Neural cell (in vitro differentiated cells): ENCODE measurements at regions not wholly inside any gene's neighbourhood (a gene's known extent, or its start where the extent isn't known, plus 50 kb on each side); places are given as distances from the start of the nearest gene placed in this dataset.

ENCODE experiments used
- H2AFZ ChIP-seq: fragments of 200-600, 300-800 bp; sonication (generic), shearing (Covaris generic); 2 replicates; pipeline ENCODE4 v1.6.0; 2014; ENCODE audit warnings: low read depth, mild to moderate bottlenecking, antibody characterized with exemption, low read length, moderate library complexity
- H3F3A ChIP-seq: fragments of 200-600 bp; shearing (Covaris generic); 2 replicates; pipeline ENCODE4 v1.6.1; 2016; ENCODE audit warnings: mild to moderate bottlenecking, moderate library complexity, mixed read lengths, antibody characterized with exemption, low read length; ENCODE audit not compliant: insufficient read depth, poor library complexity, severe bottlenecking
- H3K27ac ChIP-seq: fragments of 200-600, 300-800 bp; sonication (generic), shearing (Covaris generic); 2 replicates; pipeline ENCODE4 v1.5.1; 2014; ENCODE audit warnings: mild to moderate bottlenecking, low read length, moderate library complexity
- H3K27me3 ChIP-seq: fragments of 300-800, 200-600 bp; sonication (generic), shearing (Covaris generic); 2 replicates; pipeline ENCODE4 v1.6.0; 2014; ENCODE audit warnings: mild to moderate bottlenecking, low read depth, low read length, moderate library complexity; ENCODE audit not compliant: insufficient read depth
- H3K36me3 ChIP-seq: fragments of 300-800, 200-600 bp; sonication (generic), shearing (Covaris generic); 2 replicates; pipeline ENCODE4 v1.5.1; 2014; ENCODE audit warnings: mild to moderate bottlenecking, antibody characterized with exemption, low read length, moderate library complexity; ENCODE audit not compliant: insufficient read depth
- H3K4me2 ChIP-seq: fragments of 300-800, 200-600 bp; sonication (generic), shearing (Covaris generic); 2 replicates; pipeline ENCODE4 v1.6.0; 2014; ENCODE audit warnings: mild to moderate bottlenecking, low read length
- H3K4me3 ChIP-seq: fragments of 300-800, 200-600 bp; sonication (generic), shearing (Covaris generic); 2 replicates; pipeline ENCODE4 v1.5.1; 2014; ENCODE audit warnings: mild to moderate bottlenecking, low read length, moderate library complexity
- H3K79me2 ChIP-seq: fragments of 200-600 bp; shearing (Covaris generic); replicated peaks from 2 replicates; pipeline ENCODE4 v1.6.0; 2014; ENCODE audit warnings: mild to moderate bottlenecking, low read length, moderate library complexity; ENCODE audit not compliant: insufficient read depth
- H3K9ac ChIP-seq: fragments of 300-800, 200-600 bp; sonication (generic), shearing (Covaris generic); 2 replicates; pipeline ENCODE4 v1.6.1; 2016; ENCODE audit warnings: mild to moderate bottlenecking, low read length, mixed read lengths
- H3K9me2 ChIP-seq: fragments of 200-600 bp; shearing (Covaris generic); 2 replicates; pipeline ENCODE4 v1.6.1; 2016; ENCODE audit warnings: mild to moderate bottlenecking, low read length, mixed read lengths; ENCODE audit not compliant: insufficient read depth
- H3K9me3 ChIP-seq: fragments of 200-600, 300-800 bp; sonication (generic), shearing (Covaris generic); 2 replicates; pipeline ENCODE4 v1.6.1; 2016; ENCODE audit warnings: mild to moderate bottlenecking, mixed run types, low read length, moderate library complexity, mixed read lengths
- H4K20me1 ChIP-seq: fragments of 200-600 bp; shearing (Covaris generic); 2 replicates; pipeline ENCODE4 v1.6.1; 2016; ENCODE audit warnings: mild to moderate bottlenecking, mixed run types; ENCODE audit not compliant: insufficient read depth
- CTCF ChIP-seq: fragments of 450-650 bp; IDR thresholded peaks from 2 replicates; pipeline ENCODE4 v1.5.1; 2014; ENCODE audit warnings: antibody characterized with exemption, mild to moderate bottlenecking, moderate library complexity; ENCODE audit not compliant: poor library complexity, severe bottlenecking
- EP300 ChIP-seq: fragments of 450-650 bp; conservative IDR thresholded peaks from 2 replicates; pipeline ENCODE4 v1.6.1; 2014; ENCODE audit warnings: antibody characterized with exemption, mild to moderate bottlenecking, moderate library complexity; ENCODE audit not compliant: poor library complexity, severe bottlenecking
- EZH2 ChIP-seq: fragments of 200-600, 300-800 bp; shearing (Covaris generic), sonication (generic); IDR thresholded peaks from 2 replicates; pipeline ENCODE4 v1.6.1; 2014; ENCODE audit warnings: antibody characterized with exemption, low read length, borderline replicate concordance, mild to moderate bottlenecking; ENCODE audit not compliant: insufficient read depth, poor library complexity, severe bottlenecking
- MXI1 ChIP-seq: fragments of 450-650 bp; conservative IDR thresholded peaks from 2 replicates; pipeline ENCODE4 v1.6.1; 2014; ENCODE audit warnings: antibody characterized with exemption, mild to moderate bottlenecking; ENCODE audit not compliant: poor library complexity, severe bottlenecking
- POLR2AphosphoS5 ChIP-seq: IDR thresholded peaks from 2 replicates; pipeline ENCODE4 v1.6.1; 2012
- RAD21 ChIP-seq: fragments of 450-650 bp; conservative IDR thresholded peaks from 2 replicates; pipeline ENCODE4 v1.6.1; 2014; ENCODE audit warnings: antibody characterized with exemption, mild to moderate bottlenecking, moderate library complexity
- REST ChIP-seq: IDR thresholded peaks from 2 replicates; pipeline ENCODE4 v1.6.1; 2012; ENCODE audit warnings: borderline replicate concordance
- SMC3 ChIP-seq: fragments of 450-650 bp; conservative IDR thresholded peaks from 2 replicates; pipeline ENCODE4 v1.6.1; 2014; ENCODE audit warnings: antibody characterized with exemption, mild to moderate bottlenecking, moderate library complexity; ENCODE audit not compliant: poor library complexity
- TAF1 ChIP-seq: IDR thresholded peaks from 2 replicates; pipeline ENCODE4 v1.6.1; 2012; ENCODE audit warnings: low read depth

GRCh38 chr5:58356662-58357061, 103.2 kb downstream of the PLK2 start:
- H3K27ac ChIP-seq = no peak overlapping the region
- no peaks in the 10 kb centered on the region for H3K36me3 ChIP-seq
- H2AFZ ChIP-seq = no peak overlapping the region
- H3K4me3 ChIP-seq = no peak overlapping the region
- TF ChIP-seq EZH2 (no peak), RAD21 (no peak), EP300 (no peak), CTCF (no peak), TAF1 (no peak)
- no peak overlapping the region for H3K9ac ChIP-seq
- H3F3A ChIP-seq = no peaks in the 10 kb centered on the region
- H3K9me3 ChIP-seq = no peaks in the 10 kb centered on the region
- H3K27me3 ChIP-seq = no peaks in the 10 kb centered on the region
- no peak overlapping the region for H3K4me2 ChIP-seq
- H3K79me2 ChIP-seq = no peaks in the 10 kb centered on the region
- H3K9me2 ChIP-seq = no peaks in the 10 kb centered on the region
- H4K20me1 ChIP-seq = no peaks in the 10 kb centered on the region

- Histone ChIP-seq H3K27ac (no peak overlapping the region), H4K20me1 (no peaks in the 10 kb centered on the region), H2AFZ (no peak overlapping the region), H3K4me2 (no peak overlapping the region), H3K27me3 (no peaks in the 10 kb centered on the region), H3F3A (no peaks in the 10 kb centered on the region), H3K36me3 (no peaks in the 10 kb centered on the region), H3K4me3 (no peak overlapping the region), H3K9ac (no peak overlapping the region), H3K79me2 (no peaks in the 10 kb centered on the region), H3K9me2 (no peaks in the 10 kb centered on the region), H3K9me3 (no peaks in the 10 kb centered on the region)
- no peak for TF ChIP-seq CTCF
- no peak for TF ChIP-seq SMC3
- no peak for TF ChIP-seq MXI1
- TF ChIP-seq TAF1 = no peak
- TF ChIP-seq REST = no peak
- TF ChIP-seq EZH2 = no peak
- TF ChIP-seq POLR2AphosphoS5 = no peak
- no peak for TF ChIP-seq RAD21
- TF ChIP-seq EP300 = no peak
Observed at GRCh38 chr5:58354827-58355226, 105.1 kb downstream of the PLK2 start.
